HepG2 (cell line): ENCODE measurements at regions not wholly inside any gene's neighbourhood (a gene's known extent, or its start where the extent isn't known, plus 50 kb on each side); places are given as distances from the start of the nearest gene placed in this dataset.

ENCODE experiments used
- ATAC-seq: fragments of 200-7000 bp; cut with Tn5 transposase; 3 replicates; pipeline ENCODE4 v1.9.1; 2020; ENCODE audit warnings: mild to moderate bottlenecking, moderate library complexity
- BruUV-seq: library from RNA; stranded (reverse); fragments of 400-500 nt; replicated peaks from 2 replicates; lab custom pipeline; 2021; lab: Mats Ljungman, UMichigan
- CTCF ChIA-PET: fragments of 300-600 bp; formaldehyde crosslinking; extraction: SDS; loops from one replicate; lab custom pipeline; 2021; ENCODE audit warnings: low total read pairs, inconsistent platforms, low intra/inter-chr PET ratio; lab: Yijun Ruan, JAX
- POLR2A ChIA-PET: fragments of 350-600 bp; sonication (Branson Sonifier 250); formaldehyde crosslinking; loops from one replicate; lab custom pipeline; 2020; ENCODE audit warnings: antibody characterized with exemption, inconsistent platforms; lab: Yijun Ruan, JAX
- DNase-seq: peaks from one replicate; pipeline ENCODE4 v3.0.0-alpha.2; 2015; ENCODE audit warnings: low spot score
- FAIRE-seq: peaks from 3 replicates; lab custom pipeline; 2011; peaks lifted over from hg19 to GRCh38; lab: Jason Lieb, UNC
- H2AFZ ChIP-seq: one replicate; pipeline ENCODE4 v1.6.1; 2011; ENCODE audit warnings: low read length, inconsistent platforms
- H3K27ac ChIP-seq: fragments of 300-600 bp; 3 replicates; pipeline ENCODE4 v1.8.0; 2011; ENCODE audit warnings: mixed run types, mild to moderate bottlenecking, mixed read lengths, low read length, inconsistent platforms; ENCODE audit not compliant: insufficient read depth; ENCODE audit errors: extremely low read length
- H3K27me3 ChIP-seq, 2 experiments: fragments of 200-600 bp in 1 of 2; 2 replicates in 1 of 2; 3 replicates in 1 of 2; pipeline versions ENCODE4 v1.6.0 to v1.8.0; 2011; ENCODE audit warnings: low read length in 2 of 2, mild to moderate bottlenecking in 2 of 2, moderate library complexity in 2 of 2, inconsistent platforms in 1 of 2; ENCODE audit not compliant: insufficient read depth in 2 of 2, control insufficient read depth in 1 of 2
- H3K36me3 ChIP-seq, 2 experiments: fragments of 200-600 bp in 1 of 2; replicated peaks in 1 of 2; 2 replicates in 1 of 2; 3 replicates in 1 of 2; pipeline versions ENCODE4 v1.5.1 to v1.8.0; 2011; ENCODE audit warnings: low read length in 2 of 2, inconsistent platforms in 1 of 2; ENCODE audit not compliant: insufficient read depth in 2 of 2, control insufficient read depth in 1 of 2
- H3K4me1 ChIP-seq: 2 replicates; pipeline ENCODE4 v1.5.1; 2012; ENCODE audit warnings: low read length, inconsistent platforms; ENCODE audit not compliant: insufficient read depth
- H3K4me2 ChIP-seq: 2 replicates; pipeline ENCODE4 v1.6.0; 2011; ENCODE audit warnings: low read depth, low read length, inconsistent platforms
- H3K4me3 ChIP-seq, 3 experiments: fragments of 200-600 bp in 1 of 3; sonication (generic), shearing (Covaris generic) in 1 of 3; replicated peaks in 1 of 3; 2 replicates each; pipeline ENCODE4 v1.5.1; 2011 to 2016; ENCODE audit warnings: low read length in 3 of 3, inconsistent platforms in 2 of 3, low read depth in 2 of 3, mild to moderate bottlenecking in 2 of 3, control low read depth in 1 of 3, mixed read lengths in 1 of 3; ENCODE audit not compliant: insufficient read depth in 1 of 3
- H3K79me2 ChIP-seq: one replicate; pipeline ENCODE4 v1.6.1; 2011; ENCODE audit warnings: low read length, inconsistent platforms; ENCODE audit not compliant: insufficient read depth
- H3K9ac ChIP-seq: 2 replicates; pipeline ENCODE4 v1.6.0; 2011; ENCODE audit warnings: mild to moderate bottlenecking, low read depth, low read length, inconsistent platforms; ENCODE audit not compliant: insufficient read depth
- H3K9me3 ChIP-seq: 2 replicates; pipeline ENCODE4 v1.5.1; 2012; ENCODE audit warnings: mild to moderate bottlenecking, low read length
- H4K20me1 ChIP-seq: 2 replicates; pipeline ENCODE4 v1.6.0; 2011; ENCODE audit warnings: inconsistent platforms, mild to moderate bottlenecking, low read length, moderate library complexity; ENCODE audit not compliant: insufficient read depth
- DPF2 ChIP-seq: sonication (generic); formaldehyde crosslinking; IDR thresholded peaks from 2 replicates; pipeline ENCODE4 v1.4.0; 2020; ENCODE audit warnings: mild to moderate bottlenecking, low read depth, missing genetic modification reagents, borderline replicate concordance
- GATAD2A ChIP-seq: IDR thresholded peaks from 2 replicates; pipeline ENCODE4 v1.6.1; 2016
- JUNB ChIP-seq: sonication (generic); formaldehyde crosslinking; IDR thresholded peaks from 2 replicates; pipeline ENCODE4 v1.8.0; 2022; ENCODE audit warnings: missing genetic modification reagents, mild to moderate bottlenecking, borderline replicate concordance
- SIN3B ChIP-seq: fragments of 150-350 bp; IDR thresholded peaks from 2 replicates; pipeline ENCODE4 v1.6.1; 2014; ENCODE audit warnings: low read length
- ZFP90 ChIP-seq: sonication (generic); formaldehyde crosslinking; IDR thresholded peaks from 2 replicates; pipeline ENCODE4 v1.8.0; 2022; ENCODE audit warnings: missing genetic modification reagents, mild to moderate bottlenecking, inconsistent platforms, borderline replicate concordance
- ZNF326 ChIP-seq: sonication (generic); formaldehyde crosslinking; IDR thresholded peaks from 2 replicates; pipeline ENCODE4 v1.4.0; 2020; ENCODE audit warnings: missing genetic modification reagents, borderline replicate concordance
- ZNF670 ChIP-seq: sonication (generic); formaldehyde crosslinking; IDR thresholded peaks from 2 replicates; pipeline ENCODE4 v1.8.0; 2022; ENCODE audit warnings: mild to moderate bottlenecking, missing genetic modification reagents, borderline replicate concordance
- ZNF674 ChIP-seq: sonication (generic); formaldehyde crosslinking; IDR thresholded peaks from 2 replicates; pipeline ENCODE4 v1.5.0; 2020; ENCODE audit warnings: low read depth, mild to moderate bottlenecking, missing genetic modification reagents
- ZNF678 ChIP-seq: sonication (generic); formaldehyde crosslinking; IDR thresholded peaks from 2 replicates; pipeline ENCODE4 v1.4.0; 2020; ENCODE audit warnings: mild to moderate bottlenecking, missing genetic modification reagents
- WGBS: methylation state at CpG from one replicate; pipeline ENCODE4 v1.1.6; 2017; ENCODE audit warnings: low lambda C conversion rate; 5-methylcytosine and 5-hydroxymethylcytosine counted together
- in situ Hi-C: cut with HindIII; loops from 2 replicates; pipeline ENCODE4 v1.10.0; 2017; ENCODE audit warnings: low pct_unique_long_range_greater_than_20kb; ENCODE audit not compliant: extremely low pct_ligation_motif_present
- intact Hi-C: fragments of 100-400 bp; cut with micrococcal nuclease; formaldehyde crosslinking; loops from one replicate; pipeline ENCODE4 v1.10.0; 2022; ENCODE audit not compliant: unreplicated experiment
- TF ChIP-seq, protein P1 (sequence below): sonication (generic); formaldehyde crosslinking; conservative IDR thresholded peaks from 2 replicates; pipeline ENCODE4 v1.8.0; 2022; ENCODE audit warnings: missing genetic modification reagents
- TF ChIP-seq, protein P2 (sequence below): sonication (generic); formaldehyde crosslinking; IDR thresholded peaks from 2 replicates; pipeline ENCODE4 v1.5.1; 2020; ENCODE audit warnings: mild to moderate bottlenecking, missing genetic modification reagents, moderate library complexity

DNA sequence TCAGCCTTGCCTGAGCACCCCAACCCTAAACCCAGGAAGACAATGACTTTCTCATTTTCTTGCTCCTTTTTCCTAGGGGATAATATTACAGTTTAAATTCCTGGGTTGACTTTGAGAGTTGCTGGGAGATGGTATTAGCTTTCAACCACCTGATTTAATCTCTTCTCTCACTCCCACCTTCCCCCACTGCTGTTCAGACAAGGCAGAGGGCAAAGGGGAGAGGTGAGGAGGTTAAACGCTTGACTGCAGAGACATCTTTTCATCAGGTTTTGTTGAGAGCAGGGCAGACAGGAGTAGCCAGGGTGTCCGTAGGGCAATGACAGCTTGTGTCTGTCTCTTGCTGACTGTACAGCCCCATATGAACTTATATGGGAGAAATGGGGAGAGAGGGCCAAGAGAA is 811.2 kb downstream of the MAFB start:
- Histone ChIP-seq H3K9me3 (peaks cover 91% of the 10 kb centered on the region), H4K20me1 (no peaks in the 10 kb centered on the region), H2AFZ (no peak overlapping the region), H3K4me3 (no peak overlapping the region), H3K9ac (no peak overlapping the region), H3K27ac (no peak overlapping the region), H3K36me3 (no peaks in the 10 kb centered on the region), H3K4me1 (peaks cover 10% of the 10 kb centered on the region; the same call in 1 of the 2 replicates), H3K79me2 (no peaks in the 10 kb centered on the region), H3K27me3 (no peaks in the 10 kb centered on the region), H3K4me2 (no peak overlapping the region)
- BruUV-seq: no TSS peak
- TF ChIP-seq ZNF674 (CRISPR knock-in tag) (no peak), GATAD2A (CRISPR knock-in tag) (no peak), ZNF678 (CRISPR knock-in tag) (no peak), ZNF670 (no peak), SIN3B (no peak), JUNB (CRISPR knock-in tag) (no peak), DPF2 (no peak), ZFP90 (no peak), ZNF326 (CRISPR knock-in tag) (no peak)
- TF ChIP-seq, protein P1, sequence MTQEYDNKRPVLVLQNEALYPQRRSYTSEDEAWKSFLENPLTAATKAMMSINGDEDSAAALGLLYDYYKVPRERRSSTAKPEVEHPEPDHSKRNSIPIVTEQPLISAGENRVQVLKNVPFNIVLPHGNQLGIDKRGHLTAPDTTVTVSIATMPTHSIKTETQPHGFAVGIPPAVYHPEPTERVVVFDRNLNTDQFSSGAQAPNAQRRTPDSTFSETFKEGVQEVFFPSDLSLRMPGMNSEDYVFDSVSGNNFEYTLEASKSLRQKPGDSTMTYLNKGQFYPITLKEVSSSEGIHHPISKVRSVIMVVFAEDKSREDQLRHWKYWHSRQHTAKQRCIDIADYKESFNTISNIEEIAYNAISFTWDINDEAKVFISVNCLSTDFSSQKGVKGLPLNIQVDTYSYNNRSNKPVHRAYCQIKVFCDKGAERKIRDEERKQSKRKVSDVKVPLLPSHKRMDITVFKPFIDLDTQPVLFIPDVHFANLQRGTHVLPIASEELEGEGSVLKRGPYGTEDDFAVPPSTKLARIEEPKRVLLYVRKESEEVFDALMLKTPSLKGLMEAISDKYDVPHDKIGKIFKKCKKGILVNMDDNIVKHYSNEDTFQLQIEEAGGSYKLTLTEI (CRISPR knock-in tag): no peak
- TF ChIP-seq, protein P2, sequence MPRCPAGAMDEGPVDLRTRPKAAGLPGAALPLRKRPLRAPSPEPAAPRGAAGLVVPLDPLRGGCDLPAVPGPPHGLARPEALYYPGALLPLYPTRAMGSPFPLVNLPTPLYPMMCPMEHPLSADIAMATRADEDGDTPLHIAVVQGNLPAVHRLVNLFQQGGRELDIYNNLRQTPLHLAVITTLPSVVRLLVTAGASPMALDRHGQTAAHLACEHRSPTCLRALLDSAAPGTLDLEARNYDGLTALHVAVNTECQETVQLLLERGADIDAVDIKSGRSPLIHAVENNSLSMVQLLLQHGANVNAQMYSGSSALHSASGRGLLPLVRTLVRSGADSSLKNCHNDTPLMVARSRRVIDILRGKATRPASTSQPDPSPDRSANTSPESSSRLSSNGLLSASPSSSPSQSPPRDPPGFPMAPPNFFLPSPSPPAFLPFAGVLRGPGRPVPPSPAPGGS: no peak
- in situ Hi-C loops (loop anchor here (10.0 kb wide), 1 partner anchor 763 kb away; no protein-coding TSS in a partner anchor), intact Hi-C loops (loop anchor here (10.0 kb wide), 1 partner anchor 613 kb away; no protein-coding TSS in a partner anchor)
- DNase-seq: no peak
- ATAC-seq: no peak
- no peak for FAIRE-seq
- 2% methylated on average over 2 of the region's 2 CpGs for WGBS
- ChIA-PET POLR2A (no interaction called here), CTCF (no interaction called here)
